ENCODE measurements at regions not wholly inside any gene's neighbourhood (a gene's known extent, or its start where the extent isn't known, plus 50 kb on each side); places are given as distances from the start of the nearest gene placed in this dataset.

- no peak for DNase-seq
Observed at GRCh38 chr4:130210864-130211263, 1114.9 kb downstream of the C4orf33 start.

- DNase-seq: no peak
Observed at GRCh38 chr4:130214268-130214667, 1118.3 kb downstream of the C4orf33 start.

GRCh38 chr4:130233377-130234047, 1137.6 kb downstream of the C4orf33 start:
- DNase-seq: no peak

- DNase-seq: no peak
Observed at GRCh38 chr4:130238121-130238520, 1142.2 kb downstream of the C4orf33 start.

- DNase-seq: no peak
Observed at GRCh38 chr4:130249002-130249401, 1153.0 kb downstream of the C4orf33 start.

GRCh38 chr4:130257271-130257670, 1161.3 kb downstream of the C4orf33 start:
- no peak for DNase-seq

- DNase-seq: no peak
Observed at GRCh38 chr4:130266814-130267213, 1170.9 kb downstream of the C4orf33 start.

- DNase-seq: no peak
Observed at GRCh38 chr4:130288576-130288975, 1192.6 kb downstream of the C4orf33 start.

GRCh38 chr4:130293692-130294091, 1197.7 kb downstream of the C4orf33 start:
- DNase-seq: no peak

GRCh38 chr4:130296448-130296847, 1200.5 kb downstream of the C4orf33 start:
- no peak for DNase-seq

GRCh38 chr4:130306566-130306965, 1210.6 kb downstream of the C4orf33 start:
- no peak for DNase-seq

GRCh38 chr4:130309221-130309620, 1213.3 kb downstream of the C4orf33 start:
- DNase-seq: no peak

GRCh38 chr4:130322439-130322838, 1226.5 kb downstream of the C4orf33 start:
- DNase-seq: no peak

- DNase-seq: no peak
Observed at GRCh38 chr4:130329036-130329435, 1233.1 kb downstream of the C4orf33 start.

GRCh38 chr4:130333241-130333759, 1237.3 kb downstream of the C4orf33 start:
- DNase-seq: no peak

GRCh38 chr4:130335417-130336194, 1239.7 kb downstream of the C4orf33 start:
- DNase-seq: no peak

- no peak for DNase-seq
Observed at GRCh38 chr4:130336585-130337217, 1240.7 kb downstream of the C4orf33 start.

GRCh38 chr4:130338851-130339250, 1242.9 kb downstream of the C4orf33 start:
- no peak for DNase-seq

GRCh38 chr4:130349745-130350144, 1253.8 kb downstream of the C4orf33 start:
- DNase-seq: no peak

- DNase-seq: no peak
Observed at GRCh38 chr4:130356873-130357272, 1260.9 kb downstream of the C4orf33 start.

GRCh38 chr4:130359542-130359941, 1263.6 kb downstream of the C4orf33 start:
- no peak for DNase-seq

- no peak for DNase-seq
Observed at GRCh38 chr4:130361616-130362015, 1265.7 kb downstream of the C4orf33 start.

- DNase-seq: peak; percentile 28
Observed at GRCh38 chr4:130368668-130369067, 1272.7 kb downstream of the C4orf33 start.

GRCh38 chr4:130393231-130393630, 1297.3 kb downstream of the C4orf33 start:
- no peak for DNase-seq
